DOHH2 (cell line): ENCODE measurements at regions not wholly inside any gene's neighbourhood (a gene's known extent, or its start where the extent isn't known, plus 50 kb on each side); places are given as distances from the start of the nearest gene placed in this dataset.

ENCODE experiments used
- H3F3A ChIP-seq: fragments of 200-600 bp; sonication (generic), shearing (Covaris generic); 2 replicates; pipeline ENCODE4 v1.6.0; 2016; ENCODE audit warnings: antibody characterized with exemption, mild to moderate bottlenecking; ENCODE audit not compliant: control insufficient read depth, insufficient read depth
- H3K27ac ChIP-seq: fragments of 200-600 bp; sonication (generic); 2 replicates; pipeline ENCODE4 v1.5.1; 2014; ENCODE audit warnings: low read depth, mild to moderate bottlenecking, low read length, moderate library complexity
- H3K27me3 ChIP-seq: fragments of 200-600 bp; sonication (generic); 2 replicates; pipeline ENCODE4 v1.6.1; 2014; ENCODE audit warnings: mild to moderate bottlenecking, low read length, mixed read lengths; ENCODE audit not compliant: control insufficient read depth
- H3K36me3 ChIP-seq: fragments of 200-600 bp; sonication (generic); 2 replicates; pipeline ENCODE4 v1.6.1; 2014; ENCODE audit warnings: mild to moderate bottlenecking, low read length, moderate library complexity, mixed read lengths; ENCODE audit not compliant: control insufficient read depth
- H3K4me1 ChIP-seq: fragments of 200-600 bp; sonication (generic); 2 replicates; pipeline ENCODE4 v1.6.1; 2014; ENCODE audit warnings: mild to moderate bottlenecking, low read length, mixed read lengths; ENCODE audit not compliant: control insufficient read depth
- H3K4me2 ChIP-seq: fragments of 200-600 bp; sonication (generic); 2 replicates; pipeline ENCODE4 v1.6.0; 2014; ENCODE audit warnings: mild to moderate bottlenecking, low read length, moderate library complexity
- H3K4me3 ChIP-seq: fragments of 200-600 bp; sonication (generic); 2 replicates; pipeline ENCODE4 v1.5.1; 2014; ENCODE audit warnings: mild to moderate bottlenecking, low read length, mixed read lengths
- H3K79me2 ChIP-seq: fragments of 200-600 bp; sonication (generic); 2 replicates; pipeline ENCODE4 v1.6.1; 2014; ENCODE audit warnings: mild to moderate bottlenecking, low read length, mixed read lengths; ENCODE audit not compliant: control insufficient read depth
- H3K9me2 ChIP-seq: fragments of 200-600 bp; sonication (generic); replicated peaks from 2 replicates; pipeline ENCODE4 v1.6.1; 2014; ENCODE audit warnings: mild to moderate bottlenecking, low read length, mixed read lengths; ENCODE audit not compliant: control insufficient read depth
- H3K9me3 ChIP-seq: fragments of 200-600 bp; sonication (generic); 2 replicates; pipeline ENCODE4 v1.6.1; 2014; ENCODE audit warnings: antibody characterized with exemption, low read length, mixed read lengths; ENCODE audit not compliant: control insufficient read depth, insufficient read depth
- H4K20me1 ChIP-seq: fragments of 200-600 bp; sonication (generic); 2 replicates; pipeline ENCODE4 v1.6.0; 2014; ENCODE audit warnings: low read depth, mild to moderate bottlenecking, antibody characterized with exemption, low read length, moderate library complexity; ENCODE audit not compliant: control insufficient read depth, insufficient read depth
- EZH2phosphoT487 ChIP-seq: fragments of 200-600 bp; sonication (generic); IDR thresholded peaks from 2 replicates; pipeline ENCODE4 v1.6.1; 2017; ENCODE audit warnings: borderline replicate concordance, mild to moderate bottlenecking, antibody characterized with exemption, low read length, moderate library complexity, mixed read lengths
- TF ChIP-seq, protein P1 (sequence below): fragments of 200-600 bp; sonication (generic); IDR thresholded peaks from one replicate; pipeline ENCODE4 v1.5.1; 2014; ENCODE audit warnings: antibody characterized with exemption, mild to moderate bottlenecking, low read depth, low read length; ENCODE audit not compliant: poor library complexity, severe bottlenecking

DNA sequence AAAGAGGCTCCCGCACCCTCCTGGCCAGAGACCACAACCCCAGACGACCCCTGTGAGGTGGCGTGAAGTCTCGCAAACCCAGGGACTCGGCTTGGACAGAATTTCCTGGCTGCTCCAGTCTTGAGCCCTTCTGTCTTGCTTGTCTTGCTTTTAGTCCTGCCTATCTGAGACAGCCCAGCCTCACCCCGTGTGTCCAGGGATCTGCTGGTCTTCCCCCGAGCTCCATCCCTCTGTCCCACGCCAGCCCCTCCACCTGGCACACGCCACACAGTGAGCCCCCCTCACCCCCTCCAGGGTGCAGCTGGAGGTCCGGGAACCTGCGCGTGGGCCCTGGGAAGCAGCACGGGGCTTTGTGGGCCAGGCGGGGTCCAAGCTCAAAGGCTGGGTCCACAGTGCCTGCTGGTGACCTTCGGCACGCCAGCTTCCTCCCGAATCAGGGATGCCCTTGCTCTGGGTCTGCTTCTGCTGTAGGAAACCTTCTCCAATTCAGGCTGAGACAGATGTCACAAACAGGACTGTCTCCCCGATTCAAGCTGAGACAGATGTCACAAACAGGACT is 97.1 kb downstream of the SIK1 start:
- no peaks in the 10 kb centered on the region for H3F3A ChIP-seq
- no peak overlapping the region for H3K27ac ChIP-seq
- no peaks in the 10 kb centered on the region for H3K79me2 ChIP-seq
- no peaks in the 10 kb centered on the region for H3K9me2 ChIP-seq
- H3K4me3 ChIP-seq = no peak overlapping the region
- H3K4me2 ChIP-seq = no peak overlapping the region
- no peaks in the 10 kb centered on the region for H3K27me3 ChIP-seq
- H3K4me1 ChIP-seq = peaks cover 21% of the 10 kb centered on the region
- TF ChIP-seq, protein P1, sequence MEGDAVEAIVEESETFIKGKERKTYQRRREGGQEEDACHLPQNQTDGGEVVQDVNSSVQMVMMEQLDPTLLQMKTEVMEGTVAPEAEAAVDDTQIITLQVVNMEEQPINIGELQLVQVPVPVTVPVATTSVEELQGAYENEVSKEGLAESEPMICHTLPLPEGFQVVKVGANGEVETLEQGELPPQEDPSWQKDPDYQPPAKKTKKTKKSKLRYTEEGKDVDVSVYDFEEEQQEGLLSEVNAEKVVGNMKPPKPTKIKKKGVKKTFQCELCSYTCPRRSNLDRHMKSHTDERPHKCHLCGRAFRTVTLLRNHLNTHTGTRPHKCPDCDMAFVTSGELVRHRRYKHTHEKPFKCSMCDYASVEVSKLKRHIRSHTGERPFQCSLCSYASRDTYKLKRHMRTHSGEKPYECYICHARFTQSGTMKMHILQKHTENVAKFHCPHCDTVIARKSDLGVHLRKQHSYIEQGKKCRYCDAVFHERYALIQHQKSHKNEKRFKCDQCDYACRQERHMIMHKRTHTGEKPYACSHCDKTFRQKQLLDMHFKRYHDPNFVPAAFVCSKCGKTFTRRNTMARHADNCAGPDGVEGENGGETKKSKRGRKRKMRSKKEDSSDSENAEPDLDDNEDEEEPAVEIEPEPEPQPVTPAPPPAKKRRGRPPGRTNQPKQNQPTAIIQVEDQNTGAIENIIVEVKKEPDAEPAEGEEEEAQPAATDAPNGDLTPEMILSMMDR = no peak
- no peak for TF ChIP-seq EZH2phosphoT487
- no peaks in the 10 kb centered on the region for H4K20me1 ChIP-seq
- H3K36me3 ChIP-seq = no peaks in the 10 kb centered on the region
- H3K9me3 ChIP-seq = no peaks in the 10 kb centered on the region

- Histone ChIP-seq H3K4me3 (no peak overlapping the region), H3K27ac (no peak overlapping the region), H4K20me1 (no peaks in the 10 kb centered on the region), H3K9me2 (no peaks in the 10 kb centered on the region), H3K36me3 (no peaks in the 10 kb centered on the region), H3K4me1 (peaks cover 21% of the 10 kb centered on the region), H3K4me2 (no peak overlapping the region), H3K79me2 (no peaks in the 10 kb centered on the region), H3F3A (no peaks in the 10 kb centered on the region), H3K9me3 (no peaks in the 10 kb centered on the region), H3K27me3 (no peaks in the 10 kb centered on the region)
- TF ChIP-seq EZH2phosphoT487 = no peak
- TF ChIP-seq, protein P1 = no peak
Measured at GRCh38 chr21:43328958-43329691, 97.8 kb downstream of the SIK1 start.

GRCh38 chr21:43328185-43328957 is 98.6 kb downstream of the SIK1 start:
- Histone ChIP-seq H3K4me1 (peaks cover 21% of the 10 kb centered on the region), H3K9me3 (no peaks in the 10 kb centered on the region), H3K27ac (no peak overlapping the region)

More at GRCh38 chr21:43328185-43328957, 98.6 kb downstream of the SIK1 start:
- TF ChIP-seq, protein P1 = no peak
- TF ChIP-seq EZH2phosphoT487 = no peak
- H3F3A ChIP-seq = no peaks in the 10 kb centered on the region
- H3K4me3 ChIP-seq = no peak overlapping the region
- no peaks in the 10 kb centered on the region for H3K9me2 ChIP-seq
- no peak overlapping the region for H3K4me2 ChIP-seq
- H4K20me1 ChIP-seq = no peaks in the 10 kb centered on the region
- H3K27me3 ChIP-seq = no peaks in the 10 kb centered on the region
- no peaks in the 10 kb centered on the region for H3K36me3 ChIP-seq
- H3K79me2 ChIP-seq = no peaks in the 10 kb centered on the region
